ENCODE measurements at regions not wholly inside any gene's neighbourhood (a gene's known extent, or its start where the extent isn't known, plus 50 kb on each side); places are given as distances from the start of the nearest gene placed in this dataset.

DNA sequence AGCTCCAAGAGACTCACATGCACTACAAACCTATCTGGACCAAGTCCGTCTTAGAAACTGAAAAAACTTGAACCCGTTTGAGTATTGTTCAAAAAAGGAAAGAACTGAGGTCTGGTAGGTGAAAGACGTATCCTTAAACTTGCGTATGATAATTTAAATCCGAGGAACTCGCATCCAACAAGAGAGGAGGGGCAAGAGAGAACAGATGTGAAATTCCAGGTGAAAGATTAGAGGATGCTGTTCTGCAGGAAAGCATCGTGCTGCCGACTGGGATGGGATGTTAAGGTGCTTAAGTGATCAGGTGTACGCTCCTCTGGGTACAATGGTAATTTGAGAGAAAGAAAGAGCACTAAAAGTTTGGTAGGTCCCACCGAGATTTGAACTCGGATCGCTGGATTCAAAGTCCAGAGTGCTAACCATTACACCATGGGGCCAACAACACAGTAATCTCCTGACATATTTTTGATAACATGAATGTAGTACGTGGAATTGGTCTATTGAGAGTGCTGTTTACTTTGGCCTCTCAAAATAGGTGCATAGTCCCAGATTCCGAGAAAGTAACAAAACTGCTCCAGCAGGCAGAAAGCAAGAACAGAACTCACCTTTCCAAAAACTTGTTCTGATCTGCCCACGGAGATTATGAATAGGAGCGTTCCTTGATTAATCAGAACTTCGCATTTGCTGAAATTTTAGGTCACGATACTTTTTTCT, 53.5 kb upstream of the BTN3A2 start:
- Histone ChIP-seq H3K36me3 (no peaks in the 10 kb centered on the region), H3K27me3 (ENCODE audit: insufficient read depth, low read depth, severe bottlenecking) (no peaks in the 10 kb centered on the region), H3K27ac (no peak overlapping the region), H3K9me3 (ENCODE audit: severe bottlenecking) (no peaks in the 10 kb centered on the region), H3K4me3 (ENCODE audit: low read depth, low read length) (peak overlapping the region; percentile 89)
- peak; percentile 52 for DNase-seq
- TF ChIP-seq, protein P1, sequence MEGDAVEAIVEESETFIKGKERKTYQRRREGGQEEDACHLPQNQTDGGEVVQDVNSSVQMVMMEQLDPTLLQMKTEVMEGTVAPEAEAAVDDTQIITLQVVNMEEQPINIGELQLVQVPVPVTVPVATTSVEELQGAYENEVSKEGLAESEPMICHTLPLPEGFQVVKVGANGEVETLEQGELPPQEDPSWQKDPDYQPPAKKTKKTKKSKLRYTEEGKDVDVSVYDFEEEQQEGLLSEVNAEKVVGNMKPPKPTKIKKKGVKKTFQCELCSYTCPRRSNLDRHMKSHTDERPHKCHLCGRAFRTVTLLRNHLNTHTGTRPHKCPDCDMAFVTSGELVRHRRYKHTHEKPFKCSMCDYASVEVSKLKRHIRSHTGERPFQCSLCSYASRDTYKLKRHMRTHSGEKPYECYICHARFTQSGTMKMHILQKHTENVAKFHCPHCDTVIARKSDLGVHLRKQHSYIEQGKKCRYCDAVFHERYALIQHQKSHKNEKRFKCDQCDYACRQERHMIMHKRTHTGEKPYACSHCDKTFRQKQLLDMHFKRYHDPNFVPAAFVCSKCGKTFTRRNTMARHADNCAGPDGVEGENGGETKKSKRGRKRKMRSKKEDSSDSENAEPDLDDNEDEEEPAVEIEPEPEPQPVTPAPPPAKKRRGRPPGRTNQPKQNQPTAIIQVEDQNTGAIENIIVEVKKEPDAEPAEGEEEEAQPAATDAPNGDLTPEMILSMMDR (IDR thresholded peaks at IDR 0.05; ENCODE audit: low read depth, low read length): no peak

DNA sequence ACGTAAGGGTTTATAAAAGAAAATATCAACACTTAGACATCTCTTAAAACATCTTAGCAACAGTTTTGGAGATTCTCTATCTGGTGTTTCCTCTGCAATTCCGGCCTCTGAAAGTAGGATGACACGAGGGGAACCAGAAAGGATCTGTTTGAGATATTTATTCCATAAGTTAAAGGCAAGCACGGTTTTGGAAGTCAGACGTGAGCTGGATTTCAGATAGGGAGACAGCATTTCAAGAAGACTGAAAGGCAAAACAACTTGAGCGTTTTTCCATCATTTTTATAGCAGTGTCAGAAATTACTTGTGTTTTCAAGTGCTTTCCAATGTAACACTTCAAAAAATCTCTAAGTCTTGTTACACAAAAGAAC, 52.9 kb upstream of the BTN3A2 start:
- Histone ChIP-seq H3K9me3 (ENCODE audit: severe bottlenecking) (no peaks in the 10 kb centered on the region), H3K4me3 (ENCODE audit: low read depth, low read length) (peak overlapping the region; percentile 89), H3K36me3 (no peaks in the 10 kb centered on the region), H3K27ac (no peak overlapping the region), H3K27me3 (ENCODE audit: insufficient read depth, low read depth, severe bottlenecking) (no peaks in the 10 kb centered on the region)
- TF ChIP-seq, protein P1 (IDR thresholded peaks at IDR 0.05; ENCODE audit: low read depth, low read length): no peak
- DNase-seq: no peak

DNA sequence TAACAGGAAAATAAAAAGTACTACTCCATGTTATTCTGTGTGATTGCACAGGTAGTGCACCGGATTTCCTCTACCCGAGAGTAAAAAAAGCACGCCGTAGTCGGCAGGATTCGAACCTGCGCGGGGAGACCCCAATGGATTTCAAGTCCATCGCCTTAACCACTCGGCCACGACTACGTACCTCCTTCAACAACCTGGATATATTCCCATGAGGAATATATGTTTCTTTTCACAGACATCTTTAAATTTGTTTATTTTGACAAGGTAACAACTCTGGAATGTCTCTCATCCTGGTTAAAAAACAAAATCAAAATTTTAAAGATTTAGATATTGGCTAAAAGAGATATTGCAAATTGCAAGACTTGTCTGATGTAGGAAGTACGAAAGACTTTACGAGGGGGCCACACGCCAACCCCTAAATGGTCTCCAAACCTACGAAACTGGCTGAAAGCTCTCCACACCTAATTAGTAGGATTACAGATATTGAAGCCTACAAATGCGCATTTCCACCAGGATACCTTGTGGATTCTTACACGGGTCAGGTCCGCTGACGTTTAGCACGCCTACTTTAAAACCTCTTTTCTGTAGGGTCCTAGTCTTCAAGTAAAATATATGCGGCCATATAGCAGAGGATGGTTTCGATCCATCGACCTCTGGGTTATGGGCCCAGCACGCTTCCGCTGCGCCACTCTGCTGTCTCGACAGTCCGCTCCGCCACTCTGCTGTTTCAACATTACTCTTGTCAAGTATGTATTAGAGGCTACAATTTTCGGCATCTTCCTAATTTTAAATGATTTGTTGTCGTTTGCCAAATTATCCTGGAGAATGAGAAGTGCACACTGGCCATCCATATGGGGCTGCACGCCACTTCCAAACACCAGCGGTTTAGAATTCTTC, 52.2 kb upstream of the BTN3A2 start:
- Histone ChIP-seq H3K27me3 (ENCODE audit: insufficient read depth, low read depth, severe bottlenecking) (no peaks in the 10 kb centered on the region), H3K4me3 (ENCODE audit: low read depth, low read length) (peak overlapping the region; percentile 89), H3K36me3 (no peaks in the 10 kb centered on the region), H3K9me3 (ENCODE audit: severe bottlenecking) (no peaks in the 10 kb centered on the region), H3K27ac (no peak overlapping the region)
- TF ChIP-seq, protein P1 (IDR thresholded peaks at IDR 0.05; ENCODE audit: low read depth, low read length): no peak
- DNase-seq: peak; percentile 94

Data from WERI-Rb-1 (cell line).